Ishikawa (cell line): ENCODE measurements at regions not wholly inside any gene's neighbourhood (a gene's known extent, or its start where the extent isn't known, plus 50 kb on each side); places are given as distances from the start of the nearest gene placed in this dataset.

Experiments used
- EP300 ChIP-seq: IDR thresholded peaks from 2 replicates; pipeline ENCODE4 v1.6.1; 2012; ENCODE audit warnings: borderline replicate concordance
- NFIC ChIP-seq: IDR thresholded peaks from 2 replicates; pipeline ENCODE4 v1.6.1; 2012
- TAF1 ChIP-seq: IDR thresholded peaks from 2 replicates; pipeline ENCODE4 v1.6.1; 2012; ENCODE audit warnings: low read depth, mild to moderate bottlenecking
- YY1 ChIP-seq: IDR thresholded peaks from 2 replicates; pipeline ENCODE4 v1.6.1; 2012; ENCODE audit warnings: low read depth
- TF ChIP-seq, protein P1 (sequence below): IDR thresholded peaks from 2 replicates; pipeline ENCODE4 v1.6.1; 2012; ENCODE audit warnings: low read depth, mild to moderate bottlenecking

DNA sequence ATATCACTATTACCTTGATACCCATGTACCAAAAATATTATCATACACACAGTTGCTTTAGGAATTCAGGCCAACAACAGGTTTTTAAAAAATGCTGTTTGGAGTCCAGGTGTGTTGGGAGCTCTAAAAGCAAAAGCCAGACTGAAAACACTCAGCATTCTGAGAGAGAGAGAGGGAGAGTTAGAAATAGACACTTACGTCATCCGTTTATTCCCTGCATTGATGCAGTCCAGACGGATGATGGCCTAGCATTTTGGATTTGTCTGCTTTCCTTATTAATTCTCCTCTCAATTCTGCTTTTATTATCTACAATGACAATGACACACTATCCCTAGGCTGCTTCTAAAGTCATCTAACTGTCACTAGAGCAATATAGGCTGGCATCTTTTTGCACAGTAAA is 358.3 kb upstream of the BOD1L1 start:
- TF ChIP-seq EP300 (no peak), YY1 (no peak), NFIC (no peak), TAF1 (no peak)
- TF ChIP-seq, protein P1, sequence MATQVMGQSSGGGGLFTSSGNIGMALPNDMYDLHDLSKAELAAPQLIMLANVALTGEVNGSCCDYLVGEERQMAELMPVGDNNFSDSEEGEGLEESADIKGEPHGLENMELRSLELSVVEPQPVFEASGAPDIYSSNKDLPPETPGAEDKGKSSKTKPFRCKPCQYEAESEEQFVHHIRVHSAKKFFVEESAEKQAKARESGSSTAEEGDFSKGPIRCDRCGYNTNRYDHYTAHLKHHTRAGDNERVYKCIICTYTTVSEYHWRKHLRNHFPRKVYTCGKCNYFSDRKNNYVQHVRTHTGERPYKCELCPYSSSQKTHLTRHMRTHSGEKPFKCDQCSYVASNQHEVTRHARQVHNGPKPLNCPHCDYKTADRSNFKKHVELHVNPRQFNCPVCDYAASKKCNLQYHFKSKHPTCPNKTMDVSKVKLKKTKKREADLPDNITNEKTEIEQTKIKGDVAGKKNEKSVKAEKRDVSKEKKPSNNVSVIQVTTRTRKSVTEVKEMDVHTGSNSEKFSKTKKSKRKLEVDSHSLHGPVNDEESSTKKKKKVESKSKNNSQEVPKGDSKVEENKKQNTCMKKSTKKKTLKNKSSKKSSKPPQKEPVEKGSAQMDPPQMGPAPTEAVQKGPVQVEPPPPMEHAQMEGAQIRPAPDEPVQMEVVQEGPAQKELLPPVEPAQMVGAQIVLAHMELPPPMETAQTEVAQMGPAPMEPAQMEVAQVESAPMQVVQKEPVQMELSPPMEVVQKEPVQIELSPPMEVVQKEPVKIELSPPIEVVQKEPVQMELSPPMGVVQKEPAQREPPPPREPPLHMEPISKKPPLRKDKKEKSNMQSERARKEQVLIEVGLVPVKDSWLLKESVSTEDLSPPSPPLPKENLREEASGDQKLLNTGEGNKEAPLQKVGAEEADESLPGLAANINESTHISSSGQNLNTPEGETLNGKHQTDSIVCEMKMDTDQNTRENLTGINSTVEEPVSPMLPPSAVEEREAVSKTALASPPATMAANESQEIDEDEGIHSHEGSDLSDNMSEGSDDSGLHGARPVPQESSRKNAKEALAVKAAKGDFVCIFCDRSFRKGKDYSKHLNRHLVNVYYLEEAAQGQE, result no peak
